Endometrial microvascular endothelial cells (primary cell): ENCODE measurements at regions not wholly inside any gene's neighbourhood (a gene's known extent, or its start where the extent isn't known, plus 50 kb on each side); places are given as distances from the start of the nearest gene placed in this dataset.
"Not testable (repeated sequence)": the region's sequence is repeated elsewhere in the genome, so short reads cannot be mapped to it uniquely, and the experiment has no call there.

Experiments
- in situ Hi-C: cut with HindIII; loops from 2 replicates; pipeline ENCODE4 v1.10.0; 2017; ENCODE audit warnings: low sequenced_read_pairs, low pct_unique_long_range_greater_than_20kb; ENCODE audit errors: inconsistent ontology term

DNA sequence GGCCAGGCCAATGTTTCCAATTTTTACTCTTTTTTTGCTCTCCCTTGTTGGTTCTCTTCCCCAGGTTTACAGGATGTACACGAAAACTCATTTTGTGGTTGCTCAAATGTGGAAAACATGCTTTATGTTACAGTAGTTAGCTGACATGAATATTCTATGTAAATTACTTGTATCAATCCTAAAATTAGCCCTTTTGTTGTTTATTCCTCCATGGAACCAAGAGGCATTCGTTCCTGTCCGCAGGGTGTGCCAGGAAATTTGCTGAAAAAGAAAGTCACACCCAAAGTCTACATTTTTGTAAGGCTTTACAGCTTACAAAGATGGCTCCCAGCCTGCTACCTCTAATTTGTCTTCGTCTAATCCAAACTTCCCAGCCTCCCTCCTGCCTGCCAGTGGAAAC lies 652.3 kb downstream of the ETS1 start:
- in situ Hi-C loops = no loop called here

DNA sequence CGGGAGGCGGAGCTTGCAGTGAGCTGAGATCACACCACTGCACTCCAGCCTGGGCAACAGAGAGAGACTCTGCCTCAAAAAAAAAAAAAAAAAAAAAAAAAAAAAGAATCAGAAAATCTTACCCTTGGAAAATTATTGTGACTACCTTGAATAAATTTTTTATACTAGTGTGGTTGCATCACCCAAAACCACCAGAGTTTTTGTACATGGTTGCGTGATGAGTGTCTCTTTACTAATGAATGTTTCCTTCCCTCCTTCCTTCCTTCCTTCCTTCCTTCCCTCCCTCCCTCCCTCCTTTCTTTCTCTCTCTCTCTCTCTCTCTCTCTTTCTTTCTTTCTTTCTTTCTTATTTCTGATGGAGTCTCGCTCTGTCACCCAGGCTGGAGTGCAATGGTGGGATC lies 653.4 kb downstream of the ETS1 start:
- in situ Hi-C loops = not testable (repeated sequence)

DNA sequence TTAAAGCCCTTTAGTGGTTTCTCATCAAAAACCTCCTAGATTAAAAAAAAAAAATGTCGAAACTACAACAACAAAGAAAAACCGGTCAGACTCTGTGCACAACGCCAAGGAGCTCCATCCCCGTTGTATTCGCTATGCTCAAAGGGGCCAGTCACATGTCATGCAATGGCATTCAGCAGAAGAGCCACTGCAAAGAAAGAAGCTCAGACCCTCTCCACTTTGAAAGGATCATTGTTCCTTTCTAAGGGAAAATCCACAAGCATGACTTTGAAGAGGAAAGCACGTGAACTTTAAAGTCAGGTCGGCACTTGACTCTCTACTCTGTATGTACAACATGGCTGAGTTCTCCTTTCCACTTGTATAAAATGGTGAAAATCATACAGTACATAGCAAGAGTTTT lies 655.6 kb downstream of the ETS1 start:
- in situ Hi-C loops = no loop called here

DNA sequence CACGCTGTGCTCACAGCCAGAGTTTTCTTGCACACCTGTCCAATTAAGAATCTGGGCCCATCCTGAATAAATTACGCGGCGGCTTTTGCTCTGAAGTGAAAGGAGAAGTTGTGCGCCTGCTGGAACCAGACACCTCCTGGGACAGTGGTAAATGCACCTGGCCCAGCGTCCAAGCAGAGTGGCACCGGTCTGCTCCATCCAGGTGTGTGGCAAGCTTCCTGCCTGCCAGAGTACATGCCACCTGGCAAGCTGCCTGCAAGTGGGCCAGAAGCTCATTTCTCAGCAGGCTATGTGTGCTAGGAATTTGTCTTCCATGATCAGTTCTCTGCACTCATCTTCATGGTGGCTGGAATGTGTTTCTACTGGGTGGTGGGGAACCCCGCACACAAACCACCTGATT lies 660.6 kb downstream of the ETS1 start:
- in situ Hi-C loops = no loop called here

DNA sequence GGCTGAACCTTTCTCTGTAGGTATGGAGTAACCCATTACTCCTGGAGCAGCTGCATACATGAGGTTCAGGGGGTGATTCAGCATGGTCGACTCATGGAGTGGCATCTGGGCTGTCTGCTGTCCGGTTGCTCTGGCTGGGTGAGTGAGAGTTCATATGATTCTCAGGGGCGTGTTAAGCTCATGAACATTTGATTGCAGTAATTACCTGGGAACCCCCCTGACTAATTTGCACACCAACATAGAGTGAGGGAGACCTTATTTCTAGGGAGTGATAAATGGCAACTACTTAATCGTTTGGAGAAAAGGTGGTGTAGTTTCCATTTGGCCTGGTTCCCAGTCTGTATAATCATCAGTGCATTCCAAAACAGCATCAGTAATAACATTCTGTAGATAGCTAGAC lies 661.9 kb downstream of the ETS1 start:
- in situ Hi-C loops = no loop called here

DNA sequence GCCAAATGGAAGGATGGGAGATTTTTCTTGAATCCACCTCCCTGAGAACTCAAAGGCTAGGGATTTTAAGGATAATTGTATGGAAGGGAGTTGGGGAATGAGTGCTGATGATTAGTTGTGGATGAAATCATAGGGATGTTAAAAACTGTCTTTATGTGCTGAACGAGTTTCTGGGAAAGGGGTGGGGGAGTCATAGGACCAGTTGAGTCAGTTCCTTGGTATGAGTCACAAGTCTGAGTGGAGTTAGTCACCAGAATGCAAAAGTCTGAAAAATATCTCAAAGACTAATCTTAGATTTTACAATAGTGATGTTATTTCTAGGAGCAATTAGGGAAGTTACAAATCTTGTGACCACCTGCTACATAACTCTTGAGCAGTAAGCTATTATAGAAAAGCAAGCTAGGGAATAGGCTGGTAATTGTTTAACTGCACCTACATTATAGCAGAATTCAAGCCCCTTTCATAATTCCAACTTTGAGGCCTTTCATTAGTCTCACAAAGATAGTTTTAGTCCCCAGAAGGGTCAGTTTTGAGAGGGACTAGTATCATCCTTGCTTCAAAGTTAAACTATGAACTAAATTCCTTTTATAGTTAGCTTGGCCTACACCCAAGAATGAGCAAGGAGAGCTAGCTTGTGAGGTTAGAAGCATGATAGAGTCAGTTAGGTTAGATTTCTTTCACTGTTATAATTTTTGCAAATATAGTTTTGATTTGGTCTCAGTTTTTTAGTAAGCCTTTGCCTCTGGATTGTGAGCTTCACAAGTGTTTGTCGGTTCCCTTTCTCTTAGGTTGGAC lies 668.0 kb downstream of the ETS1 start:
- in situ Hi-C loops = no loop called here

DNA sequence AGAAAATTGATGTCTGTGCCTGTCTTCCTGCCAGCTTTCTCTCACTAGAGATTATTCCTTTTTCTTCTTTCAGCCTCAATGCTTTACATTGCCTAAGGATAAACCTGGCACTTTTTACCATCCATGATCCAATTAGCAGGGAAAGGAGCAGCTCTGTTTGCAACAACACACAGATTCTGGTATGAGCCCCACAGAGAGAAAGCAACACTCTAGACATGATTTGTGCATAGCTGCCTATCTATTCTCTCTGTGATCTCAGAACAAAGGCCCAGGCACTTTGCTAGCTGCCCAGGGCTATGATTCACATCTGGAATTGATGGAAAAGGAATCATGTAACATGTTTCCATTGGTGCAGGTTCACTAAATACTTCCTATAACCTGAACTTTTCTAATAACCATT lies 685.0 kb downstream of the ETS1 start:
- in situ Hi-C loops = no loop called here

DNA sequence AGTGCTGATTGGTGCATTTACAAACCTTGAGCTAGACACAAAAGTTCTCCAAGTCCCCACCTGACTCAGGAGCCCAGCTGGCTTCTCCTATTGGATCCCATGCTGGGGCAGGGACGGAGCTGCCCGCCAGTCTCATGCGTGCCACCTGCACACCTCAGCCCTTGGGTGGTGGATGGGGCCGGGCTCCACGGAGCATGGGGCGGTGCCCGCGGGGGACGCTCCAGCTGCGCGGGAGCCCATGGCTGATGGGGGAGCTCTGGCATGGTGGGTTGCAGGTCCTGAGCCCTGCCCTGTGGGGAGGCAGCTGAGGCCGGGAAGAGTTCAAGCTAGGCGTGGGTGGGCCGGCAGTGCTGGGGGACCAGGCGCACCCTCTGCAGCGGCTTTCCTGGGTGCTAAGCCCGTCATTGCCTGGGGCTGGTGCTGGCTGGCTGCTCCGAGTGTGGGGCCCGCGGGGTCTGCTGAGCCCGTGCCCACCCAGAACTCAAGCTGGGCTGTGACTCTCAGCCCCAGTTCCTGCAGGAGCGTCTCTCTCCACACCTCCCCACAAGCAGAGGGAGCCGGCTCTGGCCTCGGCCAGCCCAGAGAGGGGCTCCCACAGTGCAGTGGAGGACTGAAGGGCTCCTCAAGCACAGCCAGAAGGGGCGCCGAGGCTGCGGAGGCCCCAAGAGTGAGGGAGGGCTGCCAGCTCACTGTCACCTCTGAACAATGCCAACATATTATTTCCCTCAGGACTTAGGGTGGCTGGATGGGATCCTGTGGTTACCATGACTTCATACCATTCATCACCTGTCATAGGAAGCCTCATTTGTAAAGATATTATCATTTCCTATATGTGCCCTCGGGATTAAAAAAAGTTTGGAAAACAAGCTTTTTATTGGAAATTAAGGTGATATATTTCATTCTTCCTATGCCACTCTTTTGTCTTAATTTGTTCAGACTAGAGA lies 688.7 kb downstream of the ETS1 start:
- in situ Hi-C loops = no loop called here

DNA sequence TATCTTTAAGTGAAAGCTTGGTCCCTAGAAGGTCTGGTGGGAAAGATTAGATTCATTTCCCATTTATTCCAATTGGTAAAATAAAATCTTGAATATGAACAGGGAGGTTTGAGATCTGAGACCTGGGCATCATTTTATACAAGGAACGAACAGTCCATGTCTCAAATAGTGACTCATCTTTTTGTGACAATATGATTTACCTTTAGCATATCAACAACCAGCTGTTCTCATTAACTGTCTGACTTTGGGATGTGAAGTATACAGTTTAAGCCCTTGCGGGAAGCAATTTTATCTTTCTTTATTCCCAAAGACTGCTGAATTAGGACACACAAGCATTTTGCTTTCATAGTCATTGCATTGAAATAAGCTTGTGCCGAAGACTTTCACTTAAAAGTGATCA lies 691.6 kb downstream of the ETS1 start:
- in situ Hi-C loops = no loop called here

DNA sequence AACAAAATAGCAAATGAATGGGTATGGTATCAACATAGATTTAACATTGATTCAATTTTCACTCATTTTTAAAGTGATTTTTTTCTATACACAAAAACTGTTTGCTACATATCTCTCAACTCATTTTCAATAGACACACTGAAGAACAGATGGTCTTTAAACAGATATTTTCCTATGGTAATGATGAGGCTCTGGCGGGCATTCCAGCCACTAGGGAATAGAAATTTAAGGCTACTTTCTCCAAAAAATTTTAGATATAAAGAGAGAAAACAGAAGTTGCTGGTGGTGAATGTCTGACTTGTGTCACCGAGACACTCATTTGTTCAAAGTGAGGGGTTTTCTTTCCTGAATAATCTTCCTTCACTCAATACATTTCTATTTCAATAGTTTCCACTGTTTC lies 693.0 kb downstream of the ETS1 start:
- in situ Hi-C loops = no loop called here

DNA sequence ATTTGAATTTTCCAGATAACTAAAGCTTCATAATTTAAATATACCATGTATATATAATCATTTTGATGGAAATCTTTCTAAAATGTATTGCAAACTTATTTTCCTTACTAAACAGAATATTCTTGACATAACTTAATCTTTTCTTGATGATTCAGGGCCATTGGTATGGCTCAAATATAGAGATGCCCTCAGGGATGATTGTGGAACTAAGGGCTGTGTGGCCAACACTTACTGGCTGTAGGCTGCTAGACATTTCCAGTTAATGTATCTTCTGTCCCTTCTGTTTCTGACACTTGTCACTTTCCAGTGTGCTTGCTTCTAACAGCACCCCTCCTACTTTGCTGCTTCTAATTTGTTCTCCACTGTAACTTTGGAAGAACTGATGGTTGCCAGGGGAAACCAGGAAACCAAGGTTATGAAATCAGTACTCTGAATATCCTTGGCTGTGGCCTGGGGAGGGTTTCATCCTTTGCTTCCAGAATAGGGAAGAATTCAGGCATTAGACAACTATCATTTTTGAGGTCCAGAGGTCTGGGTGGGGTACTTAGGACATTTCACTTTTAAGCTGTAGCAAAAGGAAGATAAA lies 697.2 kb downstream of the ETS1 start:
- in situ Hi-C loops = no loop called here

DNA sequence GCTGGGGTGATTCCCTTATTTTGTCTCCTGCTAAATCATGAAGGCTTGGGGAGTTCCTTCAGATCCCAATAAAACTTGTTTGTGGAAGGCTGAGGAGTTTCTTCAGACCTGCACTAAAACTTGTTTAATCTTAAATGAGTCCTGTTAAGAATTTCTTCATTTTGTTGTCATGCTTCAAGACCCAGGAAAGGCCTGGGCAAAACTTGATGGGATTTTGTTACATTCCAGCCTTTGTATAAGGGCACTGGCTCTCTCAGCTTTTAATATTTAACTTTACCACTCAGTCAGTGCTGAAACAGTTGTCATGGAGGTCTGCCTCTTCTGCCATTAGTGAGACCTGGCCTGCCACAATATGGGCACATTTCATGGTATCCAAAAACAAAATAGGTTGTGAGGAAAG lies 699.0 kb downstream of the ETS1 start:
- in situ Hi-C loops = no loop called here

DNA sequence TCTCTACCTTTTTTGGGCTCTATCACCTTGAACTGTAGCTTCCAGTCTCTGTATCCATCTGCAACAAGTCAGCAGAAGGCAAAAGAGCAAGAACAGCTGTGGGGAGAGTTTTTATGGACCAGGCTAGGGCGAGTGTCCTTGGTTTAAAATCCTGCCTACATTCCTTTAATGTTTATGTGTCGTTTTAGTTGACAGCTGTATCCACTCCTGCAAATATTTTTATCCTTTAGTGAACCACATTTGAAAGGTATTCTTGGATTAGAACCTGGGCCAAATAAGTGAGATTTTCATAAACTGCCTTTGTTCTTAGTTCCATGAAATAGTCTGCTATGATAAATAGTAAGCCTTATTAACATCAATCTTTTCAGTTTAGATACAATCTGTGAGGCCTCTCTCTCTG lies 712.2 kb downstream of the ETS1 start:
- in situ Hi-C loops = no loop called here

DNA sequence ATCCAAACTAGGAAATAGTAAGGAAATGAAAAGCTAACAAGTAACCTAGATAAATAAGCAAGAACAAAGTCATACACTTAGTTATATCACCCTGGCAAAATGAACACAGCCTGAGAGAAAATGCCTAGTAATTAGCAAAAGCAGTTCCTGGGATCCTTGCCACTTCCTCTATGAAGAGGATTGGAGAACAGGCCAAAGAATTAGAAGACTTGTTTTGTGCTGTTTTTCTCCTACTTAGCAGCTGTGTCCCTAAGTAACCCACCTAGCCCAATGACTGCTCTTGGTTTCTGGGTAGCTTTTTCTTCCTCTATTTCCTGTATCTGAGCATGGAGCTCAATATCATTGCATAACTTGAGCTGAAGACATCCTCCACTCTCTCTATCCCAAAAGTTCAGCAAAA lies 713.9 kb downstream of the ETS1 start:
- in situ Hi-C loops = no loop called here

DNA sequence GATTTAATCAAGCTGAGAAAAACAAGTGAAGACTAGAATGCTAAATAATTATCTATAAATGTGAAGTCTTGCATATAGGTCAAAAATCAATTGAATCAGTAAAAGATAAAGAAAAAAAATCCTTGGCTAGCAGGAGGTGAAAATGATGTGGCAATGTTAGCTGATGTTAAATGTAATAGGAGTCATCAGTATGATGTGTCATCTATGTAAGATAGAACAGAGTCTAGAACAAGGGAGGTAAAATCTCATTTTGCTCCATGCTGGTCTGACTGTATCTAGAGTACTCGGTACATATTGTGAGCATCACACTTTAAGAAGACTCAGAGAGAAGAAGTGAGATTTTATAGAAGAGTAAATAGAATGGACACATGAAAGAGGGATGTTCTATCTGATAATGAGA lies 721.2 kb downstream of the ETS1 start:
- in situ Hi-C loops = no loop called here

DNA sequence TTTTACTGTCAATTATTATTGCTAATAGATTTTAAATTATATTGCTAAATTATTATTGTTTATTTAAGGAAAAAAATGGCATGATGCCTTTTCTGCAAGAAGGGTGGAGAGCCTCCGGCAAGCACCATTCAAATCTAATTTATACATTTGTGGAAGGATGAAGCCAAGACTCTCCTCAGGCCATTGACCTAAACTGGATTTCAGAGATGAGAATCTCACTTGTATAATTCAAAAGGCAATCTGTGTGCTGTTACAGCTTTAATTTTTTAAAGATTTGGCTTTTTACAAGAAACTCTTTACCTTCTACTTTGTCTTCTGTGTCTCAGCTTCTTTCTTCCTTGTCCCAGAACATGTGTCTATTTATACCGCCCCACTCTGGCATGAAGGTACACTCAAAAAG lies 722.5 kb downstream of the ETS1 start:
- in situ Hi-C loops = no loop called here

DNA sequence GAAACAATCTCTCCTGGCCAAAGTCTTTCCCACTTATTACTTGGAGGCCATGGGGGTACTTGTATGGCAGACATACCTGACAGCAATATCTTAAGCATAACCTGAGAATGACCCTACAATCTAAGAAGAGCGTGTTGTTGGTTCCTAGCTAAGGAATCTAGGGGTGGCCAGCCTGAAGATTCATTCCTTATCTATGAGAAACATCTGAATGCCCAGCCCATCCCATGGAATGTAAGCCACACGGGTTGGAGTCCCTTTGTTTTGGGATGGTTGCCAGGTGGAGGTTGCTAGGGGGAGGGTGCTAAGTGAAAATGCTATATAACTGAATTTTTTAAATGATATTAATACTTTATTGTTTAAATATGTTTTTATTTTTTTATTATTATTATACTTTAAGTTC lies 725.0 kb downstream of the ETS1 start:
- in situ Hi-C loops = no loop called here

DNA sequence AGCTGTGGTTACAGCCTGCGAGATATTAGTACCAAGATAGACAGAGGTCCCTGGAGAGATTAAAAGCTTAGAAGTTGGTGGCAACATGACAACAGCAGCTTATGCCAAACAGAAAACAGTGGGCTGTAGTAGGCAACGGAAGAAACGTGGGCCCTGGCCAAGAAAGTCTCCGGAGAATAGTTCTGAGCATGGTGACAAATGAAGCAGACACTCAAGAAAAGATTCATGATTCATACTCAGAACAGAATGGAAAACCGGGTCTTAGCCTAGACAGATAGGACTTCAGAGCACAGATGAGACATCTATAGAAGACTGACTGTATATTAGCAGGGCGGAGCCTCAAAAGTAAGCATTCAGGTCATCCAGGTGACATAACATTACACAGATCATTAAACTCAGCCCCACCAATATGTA lies 727.4 kb downstream of the ETS1 start:
- in situ Hi-C loops = no loop called here

DNA sequence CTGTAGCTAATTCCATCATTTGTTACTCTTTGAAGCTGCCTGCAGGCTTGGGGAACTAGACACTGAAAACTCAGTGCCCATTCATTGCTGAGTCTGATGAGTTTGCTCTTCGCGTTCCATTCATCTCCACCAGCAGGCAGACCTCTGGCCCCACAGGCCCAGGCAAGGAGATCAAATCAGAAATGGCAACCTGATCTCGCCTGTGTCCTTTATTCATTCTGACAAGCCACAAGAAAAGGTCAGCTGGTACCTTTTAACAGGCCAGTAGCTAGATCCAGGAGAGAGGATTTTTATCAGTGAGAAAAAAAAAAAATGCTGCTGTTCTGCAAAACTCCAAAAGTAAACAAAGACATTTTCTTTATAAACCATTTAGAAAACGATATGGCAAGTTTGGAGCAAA lies 742.5 kb downstream of the ETS1 start:
- in situ Hi-C loops = no loop called here
